Esophagus muscularis mucosa (tissue), 3 donors: ENCODE measurements at regions not wholly inside any gene's neighbourhood (a gene's known extent, or its start where the extent isn't known, plus 50 kb on each side); places are given as distances from the start of the nearest gene placed in this dataset.

ENCODE experiments used
- POLR2AphosphoS5 ChIP-seq, 2 donors: sonication (generic); formaldehyde crosslinking; IDR thresholded peaks; one replicate each; pipeline ENCODE4 v1.6.1; 2017; ENCODE audit warnings: antibody characterized with exemption in 2 of 2
- TF ChIP-seq, protein P1 (sequence below), 3 experiments: fragments of 200-600 bp in 2 of 3; fragments of 450-650 bp in 1 of 3; sonication (generic) in 2 of 3; IDR thresholded peaks; one replicate each; pipeline ENCODE4 v1.5.1; 2017 to 2019; ENCODE audit warnings: antibody characterized with exemption in 3 of 3, mild to moderate bottlenecking in 2 of 3, moderate library complexity in 1 of 3

DNA sequence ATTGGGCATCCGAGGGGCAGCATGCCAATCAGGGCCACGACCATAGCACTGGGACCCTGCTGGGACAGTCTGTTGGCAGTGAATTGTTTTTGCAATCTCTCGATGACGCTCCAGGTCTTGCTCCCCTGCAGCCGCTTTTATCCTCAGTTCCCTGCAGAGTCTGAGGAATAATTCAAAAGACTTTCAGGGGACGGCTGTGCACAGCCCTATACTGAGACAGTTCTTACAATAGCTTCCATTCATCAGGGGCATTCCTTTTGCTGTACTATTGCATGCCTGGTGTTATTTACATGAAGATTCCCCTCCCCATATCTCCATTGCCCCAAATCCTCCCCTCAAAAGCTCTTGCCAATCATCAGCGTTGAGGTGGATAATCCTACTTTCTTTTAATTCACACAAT, 163.3 kb upstream of the WWC1 start:
- TF ChIP-seq POLR2AphosphoS5 (IDR thresholded peaks at IDR 0.05): no peak
- TF ChIP-seq, protein P1, sequence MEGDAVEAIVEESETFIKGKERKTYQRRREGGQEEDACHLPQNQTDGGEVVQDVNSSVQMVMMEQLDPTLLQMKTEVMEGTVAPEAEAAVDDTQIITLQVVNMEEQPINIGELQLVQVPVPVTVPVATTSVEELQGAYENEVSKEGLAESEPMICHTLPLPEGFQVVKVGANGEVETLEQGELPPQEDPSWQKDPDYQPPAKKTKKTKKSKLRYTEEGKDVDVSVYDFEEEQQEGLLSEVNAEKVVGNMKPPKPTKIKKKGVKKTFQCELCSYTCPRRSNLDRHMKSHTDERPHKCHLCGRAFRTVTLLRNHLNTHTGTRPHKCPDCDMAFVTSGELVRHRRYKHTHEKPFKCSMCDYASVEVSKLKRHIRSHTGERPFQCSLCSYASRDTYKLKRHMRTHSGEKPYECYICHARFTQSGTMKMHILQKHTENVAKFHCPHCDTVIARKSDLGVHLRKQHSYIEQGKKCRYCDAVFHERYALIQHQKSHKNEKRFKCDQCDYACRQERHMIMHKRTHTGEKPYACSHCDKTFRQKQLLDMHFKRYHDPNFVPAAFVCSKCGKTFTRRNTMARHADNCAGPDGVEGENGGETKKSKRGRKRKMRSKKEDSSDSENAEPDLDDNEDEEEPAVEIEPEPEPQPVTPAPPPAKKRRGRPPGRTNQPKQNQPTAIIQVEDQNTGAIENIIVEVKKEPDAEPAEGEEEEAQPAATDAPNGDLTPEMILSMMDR (IDR thresholded peaks at IDR 0.05): no peak
